HG03442 (cell line): ENCODE measurements at regions not wholly inside any gene's neighbourhood (a gene's known extent, or its start where the extent isn't known, plus 50 kb on each side); places are given as distances from the start of the nearest gene placed in this dataset.

Source experiments
- ATAC-seq: cut with Tn5 transposase; IDR thresholded peaks from one replicate; pipeline ENCODE4 v1.9.1; 2021; ENCODE audit warnings: mild to moderate bottlenecking, moderate library complexity; ENCODE audit not compliant: unreplicated experiment

GRCh38 chr1:67991546-67991945 is 58.9 kb downstream of the DIRAS3 start:
- ATAC-seq: no peak

- ATAC-seq: no peak
These were observed 62.4 kb downstream of the DIRAS3 start for GRCh38 chr1:67988066-67988465.

GRCh38 chr1:67987046-67987799 is 63.2 kb downstream of the DIRAS3 start:
- no peak for ATAC-seq

DNA sequence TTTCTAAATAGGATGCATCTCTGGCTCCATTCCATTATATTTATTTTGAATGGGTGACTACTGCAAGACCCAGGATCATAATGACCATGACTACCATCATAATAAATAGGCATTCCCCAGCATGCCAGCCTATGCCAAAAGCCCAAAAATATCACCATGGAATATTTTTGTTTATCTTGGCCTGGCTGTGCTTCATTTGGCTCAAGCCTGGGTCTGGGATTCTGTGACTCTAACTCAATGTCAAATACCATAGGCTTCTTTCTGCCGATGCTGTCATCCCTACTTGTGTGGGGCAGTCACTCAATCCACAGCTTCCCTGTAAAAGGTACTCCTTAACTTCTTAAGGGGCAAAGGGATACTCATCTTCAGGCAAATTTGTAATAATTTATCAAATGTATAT is 66.6 kb downstream of the DIRAS3 start:
- no peak for ATAC-seq

- no peak for ATAC-seq
These were observed 70.4 kb downstream of the DIRAS3 start for GRCh38 chr1:67980028-67980427.

- ATAC-seq: no peak
These were observed 70.9 kb downstream of the DIRAS3 start for GRCh38 chr1:67979532-67979931.

- ATAC-seq: no peak
These were observed 71.4 kb downstream of the DIRAS3 start for GRCh38 chr1:67978890-67979516.

DNA sequence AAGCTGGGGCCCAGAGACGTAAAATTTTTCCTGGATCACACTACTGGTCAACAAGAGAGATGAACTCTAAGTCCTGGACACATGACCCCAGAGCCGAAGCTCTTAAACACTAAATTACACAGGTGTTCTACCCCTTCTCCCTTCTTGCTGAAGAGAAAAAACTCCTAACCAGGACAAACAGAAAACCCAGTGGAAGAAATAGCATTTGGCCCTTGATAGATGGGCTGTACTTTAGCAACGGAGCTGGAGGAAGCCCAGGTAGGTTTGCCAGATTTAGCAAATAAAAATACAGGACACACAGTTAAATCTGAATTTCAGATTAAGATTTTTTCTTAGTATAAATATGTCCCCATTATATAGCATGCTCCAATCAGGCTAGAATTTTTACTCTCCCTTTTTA is 72.7 kb downstream of the DIRAS3 start:
- no peak for ATAC-seq

GRCh38 chr1:67973051-67973450 is 77.4 kb downstream of the DIRAS3 start:
- no peak for ATAC-seq

DNA sequence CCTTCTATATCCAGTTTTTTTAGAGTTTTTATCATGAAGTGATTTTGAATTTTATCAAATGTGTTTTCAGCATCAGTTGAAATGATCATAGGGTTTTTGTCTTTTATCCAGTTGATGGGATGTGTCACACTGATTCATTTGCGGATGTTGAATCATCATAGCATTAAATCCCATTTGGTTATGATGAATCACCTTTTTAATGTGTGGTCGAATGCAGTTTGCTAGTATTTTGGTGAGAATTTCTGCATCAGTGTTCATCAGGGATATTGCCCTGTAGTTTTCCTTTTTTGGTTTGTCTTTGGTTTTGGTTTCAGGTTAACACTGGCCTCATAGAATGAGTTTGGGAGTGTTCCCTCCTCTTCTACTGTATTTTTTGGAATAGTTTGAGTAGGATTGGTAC is 80.3 kb downstream of the DIRAS3 start:
- no peak for ATAC-seq

DNA sequence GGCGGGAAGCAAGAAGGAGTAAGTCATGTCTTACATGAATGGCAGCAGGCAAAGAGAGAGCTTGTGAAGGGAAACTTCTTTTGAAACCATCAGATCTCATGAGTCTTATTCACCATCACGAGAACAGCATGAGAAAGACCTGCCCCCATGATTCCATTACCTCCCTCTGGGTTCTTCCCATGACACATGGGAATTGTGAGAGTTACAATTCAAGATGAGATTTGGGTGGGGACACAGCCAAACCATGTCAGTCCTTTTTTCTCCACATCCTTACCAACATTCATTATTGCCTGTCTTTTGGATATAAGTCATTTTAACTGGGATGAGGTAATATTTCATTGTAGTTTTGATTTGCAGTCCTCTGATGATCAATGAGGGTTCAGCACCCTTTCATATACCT is 81.0 kb downstream of the DIRAS3 start:
- ATAC-seq: no peak

GRCh38 chr1:67966666-67967009 is 83.8 kb downstream of the DIRAS3 start:
- ATAC-seq: no peak

DNA sequence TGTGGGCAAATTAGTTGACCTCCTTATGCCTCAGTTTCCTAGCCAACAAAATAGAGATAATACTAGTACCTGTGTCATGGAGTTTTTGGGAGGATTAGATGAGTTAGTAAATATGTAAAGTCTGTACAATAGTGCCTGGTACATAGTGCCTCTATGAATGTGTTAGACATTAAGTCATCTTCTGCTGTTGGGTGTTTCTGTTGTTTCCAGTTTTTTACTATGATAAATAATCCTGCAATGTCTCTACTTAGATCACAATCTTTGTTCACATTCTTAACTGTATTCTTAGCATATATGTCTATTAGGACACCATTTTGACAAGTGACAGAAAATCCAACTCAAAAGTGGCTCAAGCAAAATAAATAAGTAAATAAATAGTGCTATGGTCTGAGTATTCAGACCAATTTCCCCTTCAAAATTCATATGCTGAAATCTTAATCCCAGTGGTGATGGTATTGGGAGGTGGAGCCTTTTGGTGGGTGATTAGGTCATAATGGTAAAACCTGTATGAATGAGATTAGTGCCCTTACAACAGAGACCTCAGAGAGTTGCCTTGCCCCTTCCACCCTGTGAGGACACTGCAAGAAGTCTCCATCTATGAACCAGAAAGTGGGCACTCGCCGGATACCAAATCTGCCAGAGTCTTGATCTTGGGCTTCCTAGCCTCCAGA is 84.3 kb downstream of the DIRAS3 start:
- ATAC-seq: no peak

DNA sequence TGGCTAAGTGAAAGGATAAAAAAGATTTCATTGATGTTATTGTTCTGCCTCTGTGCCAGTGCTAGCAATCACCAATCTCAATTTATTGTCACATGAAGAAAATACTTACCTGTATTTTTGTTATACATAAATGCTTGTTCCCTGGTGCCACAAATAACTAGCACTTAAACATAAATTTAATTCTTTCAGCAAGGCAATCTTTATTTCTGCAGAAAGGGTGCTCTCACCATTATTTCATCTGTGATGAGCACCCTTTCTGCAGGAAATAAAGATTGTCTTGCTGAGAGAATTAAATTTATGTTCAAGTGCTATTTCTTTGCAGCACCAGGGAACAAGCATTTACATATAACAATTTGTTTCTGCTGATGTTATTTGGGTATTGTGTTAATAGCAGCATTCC is 87.2 kb downstream of the DIRAS3 start:
- ATAC-seq: no peak

DNA sequence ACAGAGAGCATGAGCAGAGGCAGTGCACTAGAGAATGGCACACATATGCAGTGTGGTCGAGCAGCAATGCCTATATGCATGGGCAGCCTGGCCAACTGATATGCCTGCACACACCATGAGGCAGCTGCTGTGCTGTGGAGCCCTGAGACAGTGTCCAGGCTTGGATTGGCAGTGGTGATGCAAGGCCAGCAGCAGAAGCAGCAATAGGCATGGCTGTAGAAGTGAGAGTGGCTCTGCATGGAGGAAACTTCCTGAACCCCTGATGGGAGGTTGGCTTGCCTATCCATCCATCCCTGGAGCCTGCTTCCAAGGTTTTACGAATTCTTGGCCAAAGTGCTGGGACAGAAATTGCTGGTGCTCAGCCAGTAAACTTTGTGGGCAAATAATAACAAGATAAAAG is 89.7 kb downstream of the DIRAS3 start:
- ATAC-seq: no peak

- ATAC-seq: no peak
These were observed 92.0 kb downstream of the DIRAS3 start for GRCh38 chr1:67958472-67958871.

DNA sequence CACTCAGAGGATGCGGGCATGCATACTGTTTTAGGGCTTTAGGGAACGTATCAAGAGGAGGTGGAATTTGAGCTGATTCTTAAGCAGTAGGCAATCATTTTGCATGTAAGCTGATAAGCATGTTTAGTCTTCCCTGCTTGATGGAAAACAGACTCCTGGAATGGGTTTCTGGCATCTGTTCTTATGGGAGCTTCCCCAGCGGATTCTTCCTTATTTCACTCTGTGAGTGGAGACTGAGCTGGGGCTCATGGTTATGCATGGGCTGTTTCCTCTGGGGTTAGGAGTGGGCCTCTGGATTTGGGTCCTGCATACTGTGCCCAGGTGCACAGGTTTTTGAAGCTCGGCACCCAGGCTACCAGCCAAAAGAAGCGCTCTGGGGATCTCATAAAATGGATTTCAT is 93.4 kb downstream of the DIRAS3 start:
- ATAC-seq: no peak

DNA sequence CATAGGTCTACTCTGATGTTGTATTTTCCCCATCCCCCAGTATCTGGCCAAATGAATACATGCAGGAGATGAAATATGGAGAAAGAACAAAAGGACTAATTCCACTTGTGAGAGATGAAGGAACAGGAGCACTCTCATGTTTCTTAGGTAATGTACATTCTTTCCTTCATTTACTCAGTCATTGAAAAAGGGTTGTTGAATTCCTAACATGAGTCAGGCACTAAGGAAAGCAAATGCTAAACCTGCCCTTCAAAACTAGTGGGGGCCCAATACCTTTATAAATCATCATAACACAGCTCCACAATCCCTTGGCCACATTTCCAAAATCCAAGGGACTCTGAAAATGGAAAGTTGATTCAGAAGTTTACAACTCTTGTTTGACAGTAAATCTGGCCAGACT is 94.3 kb downstream of the DIRAS3 start:
- no peak for ATAC-seq

DNA sequence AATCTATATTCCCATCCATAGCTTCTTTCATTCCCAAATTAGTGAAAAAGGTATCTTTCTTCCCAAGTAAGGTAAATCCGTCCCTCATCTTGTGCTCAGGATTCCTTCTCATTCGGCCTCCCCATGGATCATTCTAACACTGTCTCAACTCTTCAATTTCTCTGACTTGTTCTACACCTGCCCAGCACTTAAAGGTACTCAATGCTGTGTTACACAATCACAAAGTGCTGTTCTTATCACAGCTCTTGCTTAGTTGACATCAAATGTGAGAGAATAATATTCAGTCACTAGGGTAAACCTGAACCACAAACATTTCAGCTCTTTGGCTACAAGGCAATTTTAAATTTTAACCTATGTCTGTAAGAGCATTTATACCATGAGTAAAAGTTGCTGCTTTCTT is 94.8 kb downstream of the DIRAS3 start:
- ATAC-seq: no peak

- no peak for ATAC-seq
These were observed 97.1 kb downstream of the DIRAS3 start for GRCh38 chr1:67953301-67953700.

DNA sequence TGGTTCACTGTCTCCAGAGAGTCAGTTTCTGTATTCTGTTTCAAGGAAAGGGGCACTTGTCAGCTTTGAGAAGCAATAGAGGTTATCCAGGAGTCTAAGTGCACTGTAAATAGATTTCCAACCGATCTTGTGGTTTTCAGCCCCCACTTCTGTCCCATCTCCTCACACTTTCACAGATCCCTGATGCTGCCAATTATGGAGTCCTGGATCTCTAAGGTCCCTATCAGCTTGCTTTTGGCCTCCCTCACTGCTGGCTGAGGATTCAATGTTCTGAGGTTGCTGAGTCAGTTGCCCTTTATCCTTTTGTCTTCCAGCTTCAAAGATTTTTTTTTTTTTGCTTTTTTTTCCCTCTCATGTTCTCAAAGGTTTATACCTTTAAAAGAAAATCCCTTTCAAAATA is 98.4 kb downstream of the DIRAS3 start:
- ATAC-seq: no peak

DNA sequence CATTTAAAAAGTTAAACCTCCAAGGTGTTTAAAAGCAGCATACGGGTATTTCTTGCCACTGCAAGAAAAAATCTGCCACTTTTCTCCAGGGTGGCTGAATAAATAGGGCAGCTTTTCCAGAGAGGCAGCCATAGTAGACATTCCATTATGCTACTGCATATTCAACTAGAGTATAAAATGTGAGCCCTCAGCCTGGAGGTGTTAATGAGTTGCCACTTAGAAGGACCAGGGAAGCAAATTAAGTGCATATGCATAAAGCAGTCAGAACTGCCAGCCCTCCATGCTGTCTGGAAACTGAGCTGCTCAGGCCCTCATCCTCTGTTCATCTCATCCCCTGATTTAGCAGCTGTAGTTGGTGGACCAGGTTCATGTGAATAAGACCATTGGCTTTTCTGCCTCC is 99.4 kb downstream of the DIRAS3 start:
- no peak for ATAC-seq
